ENCODE measurements at regions not wholly inside any gene's neighbourhood (a gene's known extent, or its start where the extent isn't known, plus 50 kb on each side); places are given as distances from the start of the nearest gene placed in this dataset.

- TF ChIP-seq, protein P1, sequence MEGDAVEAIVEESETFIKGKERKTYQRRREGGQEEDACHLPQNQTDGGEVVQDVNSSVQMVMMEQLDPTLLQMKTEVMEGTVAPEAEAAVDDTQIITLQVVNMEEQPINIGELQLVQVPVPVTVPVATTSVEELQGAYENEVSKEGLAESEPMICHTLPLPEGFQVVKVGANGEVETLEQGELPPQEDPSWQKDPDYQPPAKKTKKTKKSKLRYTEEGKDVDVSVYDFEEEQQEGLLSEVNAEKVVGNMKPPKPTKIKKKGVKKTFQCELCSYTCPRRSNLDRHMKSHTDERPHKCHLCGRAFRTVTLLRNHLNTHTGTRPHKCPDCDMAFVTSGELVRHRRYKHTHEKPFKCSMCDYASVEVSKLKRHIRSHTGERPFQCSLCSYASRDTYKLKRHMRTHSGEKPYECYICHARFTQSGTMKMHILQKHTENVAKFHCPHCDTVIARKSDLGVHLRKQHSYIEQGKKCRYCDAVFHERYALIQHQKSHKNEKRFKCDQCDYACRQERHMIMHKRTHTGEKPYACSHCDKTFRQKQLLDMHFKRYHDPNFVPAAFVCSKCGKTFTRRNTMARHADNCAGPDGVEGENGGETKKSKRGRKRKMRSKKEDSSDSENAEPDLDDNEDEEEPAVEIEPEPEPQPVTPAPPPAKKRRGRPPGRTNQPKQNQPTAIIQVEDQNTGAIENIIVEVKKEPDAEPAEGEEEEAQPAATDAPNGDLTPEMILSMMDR (IDR thresholded peaks at IDR 0.05) = no peak
- no peak for TF ChIP-seq POLR2A (IDR thresholded peaks at IDR 0.05)
Observed at GRCh38 chr12:91892081-91892855, 253.4 kb downstream of the BTG1 start.
